Activated naive CD8-positive, alpha-beta T cell treated with anti-CD3 and anti-CD28 coated beads for 36 hours (primary cell): ENCODE measurements at regions not wholly inside any gene's neighbourhood (a gene's known extent, or its start where the extent isn't known, plus 50 kb on each side); places are given as distances from the start of the nearest gene placed in this dataset.
"Not testable (repeated sequence)": the region's sequence is repeated elsewhere in the genome, so short reads cannot be mapped to it uniquely, and the experiment has no call there.

Experiments
- DNase-seq: peaks from one replicate; pipeline ENCODE4 v3.0.0; 2021
- H3K27ac Mint-ChIP-seq: one replicate; pipeline ENCODE4 v1.8.0; 2022; ENCODE audit warnings: mild to moderate bottlenecking, moderate library complexity, mixed read lengths
- H3K27me3 Mint-ChIP-seq: one replicate; pipeline ENCODE4 v1.8.0; 2022; ENCODE audit warnings: mild to moderate bottlenecking, mixed read lengths
- H3K36me3 Mint-ChIP-seq: one replicate; pipeline ENCODE4 v1.8.0; 2021; ENCODE audit warnings: mild to moderate bottlenecking, mixed read lengths
- H3K4me1 Mint-ChIP-seq: one replicate; pipeline ENCODE4 v1.8.0; 2021; ENCODE audit warnings: mixed read lengths
- H3K4me3 Mint-ChIP-seq: one replicate; pipeline ENCODE4 v1.8.0; 2022; ENCODE audit warnings: mild to moderate bottlenecking, moderate library complexity, mixed read lengths
- H3K9me3 Mint-ChIP-seq: one replicate; pipeline ENCODE4 v1.8.0; 2022; ENCODE audit warnings: mixed read lengths

- Mint-ChIP-seq H3K4me3 (no peak overlapping the region), H3K27me3 (no peaks in the 10 kb centered on the region), H3K36me3 (no peaks in the 10 kb centered on the region), H3K4me1 (peaks cover 4% of the 10 kb centered on the region), H3K9me3 (no peaks in the 10 kb centered on the region), H3K27ac (no peak overlapping the region)
- no peak for DNase-seq
Observed at GRCh38 chr2:10226038-10226724, 76.5 kb upstream of the HPCAL1 start.

- Mint-ChIP-seq H3K9me3 (peaks cover 3% of the 10 kb centered on the region), H3K4me3 (no peak overlapping the region), H3K4me1 (no peaks in the 10 kb centered on the region), H3K36me3 (no peaks in the 10 kb centered on the region), H3K27ac (no peak overlapping the region), H3K27me3 (no peaks in the 10 kb centered on the region)
- DNase-seq = no peak
Observed at GRCh38 chr2:10228611-10229365, 73.9 kb upstream of the HPCAL1 start.

- Mint-ChIP-seq H3K4me3 (no peak overlapping the region), H3K27ac (no peak overlapping the region), H3K36me3 (no peaks in the 10 kb centered on the region), H3K27me3 (no peaks in the 10 kb centered on the region), H3K4me1 (no peaks in the 10 kb centered on the region), H3K9me3 (peaks cover 4% of the 10 kb centered on the region)
- no peak for DNase-seq
Observed at GRCh38 chr2:10229462-10230099, 73.1 kb upstream of the HPCAL1 start.

GRCh38 chr2:10230499-10230898 lies 72.2 kb upstream of the HPCAL1 start:
- Mint-ChIP-seq H3K4me3 (no peak overlapping the region), H3K27me3 (no peaks in the 10 kb centered on the region), H3K4me1 (no peaks in the 10 kb centered on the region), H3K27ac (no peak overlapping the region), H3K36me3 (no peaks in the 10 kb centered on the region), H3K9me3 (peaks cover 4% of the 10 kb centered on the region)
- no peak for DNase-seq

GRCh38 chr2:10230921-10231320 lies 71.8 kb upstream of the HPCAL1 start:
- not testable (repeated sequence) for H3K9me3 Mint-ChIP-seq, H3K27me3 Mint-ChIP-seq, DNase-seq, H3K27ac Mint-ChIP-seq, H3K36me3 Mint-ChIP-seq, H3K4me3 Mint-ChIP-seq, H3K4me1 Mint-ChIP-seq

- H3K4me3 Mint-ChIP-seq = no peak overlapping the region
- no peak for DNase-seq
- no peaks in the 10 kb centered on the region for H3K27me3 Mint-ChIP-seq
- H3K9me3 Mint-ChIP-seq = peaks cover 4% of the 10 kb centered on the region
- no peaks in the 10 kb centered on the region for H3K4me1 Mint-ChIP-seq
- no peaks in the 10 kb centered on the region for H3K36me3 Mint-ChIP-seq
- no peak overlapping the region for H3K27ac Mint-ChIP-seq
Observed at GRCh38 chr2:10231551-10232085, 71.1 kb upstream of the HPCAL1 start.

- H3K27me3 Mint-ChIP-seq = no peaks in the 10 kb centered on the region
- no peak overlapping the region for H3K27ac Mint-ChIP-seq
- no peak overlapping the region for H3K4me3 Mint-ChIP-seq
- no peak for DNase-seq
- no peaks in the 10 kb centered on the region for H3K36me3 Mint-ChIP-seq
- H3K9me3 Mint-ChIP-seq = peaks cover 4% of the 10 kb centered on the region
- H3K4me1 Mint-ChIP-seq = no peaks in the 10 kb centered on the region
Observed at GRCh38 chr2:10232096-10232815, 70.4 kb upstream of the HPCAL1 start.

- Mint-ChIP-seq H3K4me1 (no peaks in the 10 kb centered on the region), H3K4me3 (no peak overlapping the region), H3K9me3 (peaks cover 4% of the 10 kb centered on the region), H3K36me3 (no peaks in the 10 kb centered on the region), H3K27ac (no peak overlapping the region), H3K27me3 (no peaks in the 10 kb centered on the region)
- DNase-seq = no peak
Observed at GRCh38 chr2:10233131-10234012, 69.3 kb upstream of the HPCAL1 start.

- Mint-ChIP-seq H3K4me1 (no peaks in the 10 kb centered on the region), H3K27me3 (no peaks in the 10 kb centered on the region), H3K9me3 (peaks cover 4% of the 10 kb centered on the region), H3K4me3 (no peak overlapping the region), H3K36me3 (no peaks in the 10 kb centered on the region), H3K27ac (no peak overlapping the region)
- no peak for DNase-seq
Observed at GRCh38 chr2:10234013-10234306, 68.7 kb upstream of the HPCAL1 start.

- no peak overlapping the region for H3K4me3 Mint-ChIP-seq
- no peaks in the 10 kb centered on the region for H3K27me3 Mint-ChIP-seq
- H3K4me1 Mint-ChIP-seq = no peaks in the 10 kb centered on the region
- no peak for DNase-seq
- no peaks in the 10 kb centered on the region for H3K36me3 Mint-ChIP-seq
- H3K9me3 Mint-ChIP-seq = peaks cover 4% of the 10 kb centered on the region
- no peak overlapping the region for H3K27ac Mint-ChIP-seq
Observed at GRCh38 chr2:10234409-10235094, 68.2 kb upstream of the HPCAL1 start.

- Mint-ChIP-seq H3K4me3 (no peak overlapping the region), H3K36me3 (no peaks in the 10 kb centered on the region), H3K27ac (no peak overlapping the region), H3K4me1 (no peaks in the 10 kb centered on the region), H3K27me3 (no peaks in the 10 kb centered on the region), H3K9me3 (peaks cover 4% of the 10 kb centered on the region)
- DNase-seq = no peak
Observed at GRCh38 chr2:10235099-10235908, 67.4 kb upstream of the HPCAL1 start.

GRCh38 chr2:10235909-10236550 lies 66.7 kb upstream of the HPCAL1 start:
- peaks cover 4% of the 10 kb centered on the region for H3K9me3 Mint-ChIP-seq
- no peak overlapping the region for H3K27ac Mint-ChIP-seq
- no peak for DNase-seq
- no peaks in the 10 kb centered on the region for H3K27me3 Mint-ChIP-seq
- no peaks in the 10 kb centered on the region for H3K36me3 Mint-ChIP-seq
- no peaks in the 10 kb centered on the region for H3K4me1 Mint-ChIP-seq
- no peak overlapping the region for H3K4me3 Mint-ChIP-seq
